HG03103 (cell line): ENCODE measurements at regions not wholly inside any gene's neighbourhood (a gene's known extent, or its start where the extent isn't known, plus 50 kb on each side); places are given as distances from the start of the nearest gene placed in this dataset.

Experiments used
- ATAC-seq: cut with Tn5 transposase; IDR thresholded peaks from one replicate; pipeline ENCODE4 v1.9.1; 2021; ENCODE audit warnings: low read depth; ENCODE audit not compliant: unreplicated experiment

DNA sequence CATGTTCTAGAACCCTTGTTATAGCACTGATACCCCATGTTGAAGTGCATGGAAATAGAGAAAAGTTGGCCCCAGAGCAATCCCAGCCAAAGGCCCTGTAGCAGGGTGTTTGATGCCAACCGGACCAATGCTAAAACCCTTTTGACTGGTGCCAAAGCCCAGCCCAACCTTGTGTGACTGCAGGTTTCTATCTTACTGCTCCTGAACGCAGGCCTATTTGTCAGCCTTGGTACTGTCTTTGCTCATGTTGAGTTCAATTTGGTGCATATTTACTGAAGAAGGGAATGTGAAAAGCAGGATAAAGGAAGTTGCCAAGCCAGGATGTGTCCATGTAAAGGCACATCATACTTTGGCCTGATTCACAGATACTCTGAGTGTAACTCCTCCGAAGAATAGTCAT is 51.7 kb upstream of the NFASC start:
- no peak for ATAC-seq

DNA sequence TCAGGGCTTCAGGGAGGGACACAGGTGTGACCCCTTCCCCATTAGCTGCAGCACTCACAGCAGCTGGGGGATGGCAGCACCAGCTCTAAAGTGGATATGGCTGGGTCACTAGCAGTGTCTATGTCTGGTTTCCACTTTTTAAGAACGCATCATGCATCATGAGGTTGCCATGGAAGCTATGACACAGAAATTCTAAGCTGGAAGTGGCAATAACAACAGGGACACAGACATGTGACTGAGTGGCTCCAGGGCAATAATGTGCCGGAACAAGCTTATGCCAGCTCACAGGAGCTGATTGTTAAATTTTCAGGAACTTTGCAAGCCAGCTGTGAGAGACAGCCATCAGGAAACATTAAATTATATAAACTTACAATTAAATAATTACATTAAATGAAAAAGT is 51.2 kb upstream of the NFASC start:
- ATAC-seq, result no peak
